HCT116 (cell line): ENCODE measurements at regions not wholly inside any gene's neighbourhood (a gene's known extent, or its start where the extent isn't known, plus 50 kb on each side); places are given as distances from the start of the nearest gene placed in this dataset.

Source experiments
- ATAC-seq: fragments of 200-7000 bp; cut with Tn5 transposase; 2 replicates; pipeline ENCODE4 v1.9.1; 2020; ENCODE audit warnings: mild to moderate bottlenecking, moderate library complexity
- BruUV-seq: library from RNA; stranded (reverse); fragments of 400-500 nt; replicated peaks from 2 replicates; lab custom pipeline; 2021; lab: Mats Ljungman, UMichigan
- CTCF ChIA-PET: fragments of 300-600 bp; sonication (Branson Sonifier 250); formaldehyde crosslinking; loops from one replicate; lab custom pipeline; 2021; ENCODE audit warnings: antibody characterized with exemption; lab: Charles Lee
- POLR2A ChIA-PET: fragments of 300-600, 350-600 bp; sonication (Branson Sonifier 250); formaldehyde crosslinking; loops from one replicate; lab custom pipeline; 2021; ENCODE audit warnings: antibody characterized with exemption; lab: Charles Lee
- RAD21 ChIA-PET, 2 experiments: fragments of 300-600 bp; sonication (Branson Sonifier 250); formaldehyde crosslinking; loops; one replicate each; lab custom pipeline; 2023; ENCODE audit warnings: low total read pairs in 2 of 2; ENCODE audit not compliant: uncharacterized antibody in 2 of 2, unreplicated experiment in 2 of 2, low non-redundant PET in 1 of 2; lab: Charles Lee
- DNase-seq: peaks from one replicate; pipeline ENCODE4 v3.0.0-alpha.2; 2010; ENCODE audit warnings: low read depth, low spot score
- H2AFZ ChIP-seq: fragments of 200-600 bp; shearing (Covaris generic), sonication (generic); 2 replicates; pipeline ENCODE4 v1.6.1; 2017; ENCODE audit warnings: low read depth, mixed run types, mixed read lengths, antibody characterized with exemption, low read length; ENCODE audit not compliant: poor library complexity, severe bottlenecking
- H3K27ac ChIP-seq: 2 replicates; pipeline ENCODE4 v1.5.1; 2012; ENCODE audit warnings: low read depth, low read length
- H3K27me3 ChIP-seq: fragments of 200-600 bp; sonication (generic); 2 replicates; pipeline ENCODE4 v1.6.1; 2016; ENCODE audit warnings: mixed run types, low read length, mixed read lengths; ENCODE audit not compliant: insufficient read depth
- H3K36me3 ChIP-seq, 2 experiments: fragments of 200-500 bp in 1 of 2; fragments of 200-600 bp in 1 of 2; sonication (Bioruptor generic) in 1 of 2; sonication (generic) in 1 of 2; 2 replicates each; pipeline versions ENCODE4 v1.5.1 to v1.6.1; 2014 to 2016; ENCODE audit warnings: low read length in 2 of 2, inconsistent platforms in 1 of 2, mixed read lengths in 1 of 2, mixed run types in 1 of 2; ENCODE audit not compliant: insufficient read depth in 2 of 2, control insufficient read depth in 1 of 2
- H3K4me1 ChIP-seq, 2 experiments: fragments of 200-600 bp in 1 of 2; sonication (generic) in 1 of 2; 2 replicates each; pipeline versions ENCODE4 v1.5.1 to v1.6.1; 2012 to 2017; ENCODE audit warnings: low read length in 2 of 2, inconsistent platforms in 1 of 2, mild to moderate bottlenecking in 1 of 2, mixed read lengths in 1 of 2, mixed run types in 1 of 2, moderate library complexity in 1 of 2; ENCODE audit not compliant: insufficient read depth in 2 of 2, control insufficient read depth in 1 of 2
- H3K4me2 ChIP-seq: fragments of 200-600 bp; sonication (generic); 2 replicates; pipeline ENCODE4 v1.6.1; 2017; ENCODE audit warnings: mixed run types, low read length, mixed read lengths
- H3K4me3 ChIP-seq, 2 experiments: fragments of 200-600 bp in 1 of 2; sonication (generic) in 1 of 2; replicated peaks in 1 of 2; 2 replicates each; pipeline ENCODE4 v1.5.1; 2011 to 2016; ENCODE audit warnings: low read length in 2 of 2, control low read depth in 1 of 2, low read depth in 1 of 2, mild to moderate bottlenecking in 1 of 2, mixed read lengths in 1 of 2, mixed run types in 1 of 2
- H3K79me2 ChIP-seq: fragments of 200-600 bp; sonication (generic); 2 replicates; pipeline ENCODE4 v1.6.1; 2017; ENCODE audit warnings: mild to moderate bottlenecking, mixed run types, low read length, moderate library complexity, mixed read lengths; ENCODE audit not compliant: insufficient read depth
- H3K9ac ChIP-seq: fragments of 200-600 bp; sonication (generic); 2 replicates; pipeline ENCODE4 v1.6.1; 2016; ENCODE audit warnings: low read length, mixed read lengths
- H3K9me2 ChIP-seq: fragments of 200-600 bp; sonication (generic), shearing (Covaris generic); 2 replicates; pipeline ENCODE4 v1.6.1; 2017; ENCODE audit warnings: mixed run types, mild to moderate bottlenecking, moderate library complexity; ENCODE audit not compliant: insufficient read depth
- H3K9me3 ChIP-seq, 2 experiments: fragments of 200-500 bp in 1 of 2; fragments of 200-600 bp in 1 of 2; sonication (Bioruptor generic) in 1 of 2; sonication (generic) in 1 of 2; 2 replicates each; pipeline ENCODE4 v1.6.1; 2014 to 2017; ENCODE audit warnings: low read length in 2 of 2, mixed read lengths in 2 of 2, inconsistent platforms in 1 of 2, low read depth in 1 of 2, mild to moderate bottlenecking in 1 of 2, mixed run types in 1 of 2, moderate library complexity in 1 of 2; ENCODE audit not compliant: control insufficient read depth in 1 of 2, insufficient read depth in 1 of 2
- H4K20me1 ChIP-seq: fragments of 200-600 bp; sonication (generic), shearing (Covaris generic); 2 replicates; pipeline ENCODE4 v1.6.1; 2017; ENCODE audit warnings: mixed run types, mild to moderate bottlenecking, moderate library complexity; ENCODE audit not compliant: insufficient read depth
- CEBPB ChIP-seq: IDR thresholded peaks from 2 replicates; pipeline ENCODE4 v1.6.1; 2012; ENCODE audit warnings: low read depth
- EGR1 ChIP-seq: IDR thresholded peaks from 2 replicates; pipeline ENCODE4 v1.6.1; 2012; ENCODE audit warnings: low read depth
- EZH2 ChIP-seq: fragments of 200-600 bp; sonication (generic); IDR thresholded peaks from 2 replicates; pipeline ENCODE4 v1.6.1; 2017; ENCODE audit warnings: antibody characterized with exemption, mixed run types
- FOSL1 ChIP-seq: IDR thresholded peaks from 2 replicates; pipeline ENCODE4 v1.6.1; 2012; ENCODE audit warnings: low read depth
- POLR2A ChIP-seq: IDR thresholded peaks from 2 replicates; pipeline ENCODE4 v1.7.0; 2011; ENCODE audit warnings: borderline replicate concordance; ENCODE audit not compliant: insufficient read depth, insufficient read length; ENCODE audit errors: extremely low read depth
- RAD21 ChIP-seq: IDR thresholded peaks from 2 replicates; pipeline ENCODE4 v1.6.1; 2012; ENCODE audit warnings: low read depth, mild to moderate bottlenecking
- SIN3A ChIP-seq: IDR thresholded peaks from 2 replicates; pipeline ENCODE4 v1.6.1; 2012; ENCODE audit warnings: low read depth
- SP1 ChIP-seq: IDR thresholded peaks from 2 replicates; pipeline ENCODE4 v1.6.1; 2012; ENCODE audit warnings: low read depth
- ZNF274 ChIP-seq: fragments of 200-500 bp; sonication (Bioruptor generic); IDR thresholded peaks from 2 replicates; pipeline ENCODE4 v1.6.1; 2014; ENCODE audit warnings: mild to moderate bottlenecking, low read depth, low read length, inconsistent platforms
- intact Hi-C: fragments of 100-400 bp; cut with micrococcal nuclease; formaldehyde crosslinking; loops from 2 replicates; pipeline ENCODE4 v1.10.0; 2022
- TF ChIP-seq, protein P1 (sequence below): IDR thresholded peaks from 2 replicates; pipeline ENCODE4 v1.6.1; 2012; ENCODE audit warnings: low read depth
- TF ChIP-seq, protein P2 (sequence below): IDR thresholded peaks from 2 replicates; pipeline ENCODE4 v1.6.1; 2012
- TF ChIP-seq, protein P3 (sequence below), 3 experiments: fragments of 200-600 bp in 1 of 3; sonication (generic) in 1 of 3; IDR thresholded peaks in 2 of 3; conservative IDR thresholded peaks in 1 of 3; 2 replicates each; pipeline ENCODE4 v1.5.1; 2012 to 2017; ENCODE audit warnings: low read depth in 2 of 3, low read length in 2 of 3, antibody characterized with exemption in 1 of 3, borderline replicate concordance in 1 of 3, control low read depth in 1 of 3, mild to moderate bottlenecking in 1 of 3, mixed read lengths in 1 of 3, mixed run types in 1 of 3, moderate library complexity in 1 of 3; ENCODE audit not compliant: insufficient read depth in 1 of 3

DNA sequence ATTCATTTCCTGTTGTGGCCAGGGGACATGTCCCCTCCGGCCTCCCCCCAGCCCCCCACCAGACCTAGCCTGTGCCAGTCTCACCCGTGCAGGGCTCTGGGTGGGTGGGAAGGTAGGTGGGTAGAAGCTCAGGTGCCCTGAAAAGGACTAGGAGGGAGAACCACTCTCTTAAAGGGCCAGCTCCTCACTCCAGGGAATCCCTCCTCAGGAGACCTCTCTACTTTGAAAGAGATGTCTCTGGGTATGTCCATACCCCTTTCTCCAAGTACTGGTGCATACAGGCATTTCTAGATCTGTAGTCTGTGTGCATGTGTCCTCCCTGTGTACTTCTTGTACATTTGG is 60.8 kb upstream of the EPB41L1 start:
- Histone ChIP-seq H3K79me2 (no peaks in the 10 kb centered on the region), H4K20me1 (no peaks in the 10 kb centered on the region), H3K36me3 (no peaks in the 10 kb centered on the region), H3K4me1 (peaks cover 40 to 76% of the 10 kb centered on the region in 2 experiments), H3K4me2 (peak overlapping the region; percentile 100), H3K9me3 (no peaks in the 10 kb centered on the region), H3K9ac (peak overlapping the region; percentile 75), H3K27ac (peak overlapping the region; percentile 68), H3K9me2 (no peaks in the 10 kb centered on the region), H2AFZ (peak overlapping the region; percentile 40), H3K27me3 (no peaks in the 10 kb centered on the region), H3K4me3 (peak overlapping the region; percentile 82 to 87)
- ChIA-PET RAD21 (interaction anchor here in 1 of 2 experiments (1.3 kb wide), 1 partner anchor 45 kb away, joined by 5 read pairs; no protein-coding TSS in a partner anchor), CTCF (interaction anchor here (0.9 kb wide), 1 partner anchor 45 kb away, joined by 4 read pairs; no protein-coding TSS in a partner anchor), POLR2A (no interaction called here)
- intact Hi-C loops = no loop called here
- BruUV-seq = no TSS peak
- DNase-seq = no peak
- TF ChIP-seq EZH2 (no peak), SP1 (no peak), SIN3A (no peak; the same call in 1 of the 2 replicates), ZNF274 (no peak), CEBPB (no peak), POLR2A (no peak), EGR1 (no peak), FOSL1 (no peak), RAD21 (no peak)
- TF ChIP-seq, protein P1, sequence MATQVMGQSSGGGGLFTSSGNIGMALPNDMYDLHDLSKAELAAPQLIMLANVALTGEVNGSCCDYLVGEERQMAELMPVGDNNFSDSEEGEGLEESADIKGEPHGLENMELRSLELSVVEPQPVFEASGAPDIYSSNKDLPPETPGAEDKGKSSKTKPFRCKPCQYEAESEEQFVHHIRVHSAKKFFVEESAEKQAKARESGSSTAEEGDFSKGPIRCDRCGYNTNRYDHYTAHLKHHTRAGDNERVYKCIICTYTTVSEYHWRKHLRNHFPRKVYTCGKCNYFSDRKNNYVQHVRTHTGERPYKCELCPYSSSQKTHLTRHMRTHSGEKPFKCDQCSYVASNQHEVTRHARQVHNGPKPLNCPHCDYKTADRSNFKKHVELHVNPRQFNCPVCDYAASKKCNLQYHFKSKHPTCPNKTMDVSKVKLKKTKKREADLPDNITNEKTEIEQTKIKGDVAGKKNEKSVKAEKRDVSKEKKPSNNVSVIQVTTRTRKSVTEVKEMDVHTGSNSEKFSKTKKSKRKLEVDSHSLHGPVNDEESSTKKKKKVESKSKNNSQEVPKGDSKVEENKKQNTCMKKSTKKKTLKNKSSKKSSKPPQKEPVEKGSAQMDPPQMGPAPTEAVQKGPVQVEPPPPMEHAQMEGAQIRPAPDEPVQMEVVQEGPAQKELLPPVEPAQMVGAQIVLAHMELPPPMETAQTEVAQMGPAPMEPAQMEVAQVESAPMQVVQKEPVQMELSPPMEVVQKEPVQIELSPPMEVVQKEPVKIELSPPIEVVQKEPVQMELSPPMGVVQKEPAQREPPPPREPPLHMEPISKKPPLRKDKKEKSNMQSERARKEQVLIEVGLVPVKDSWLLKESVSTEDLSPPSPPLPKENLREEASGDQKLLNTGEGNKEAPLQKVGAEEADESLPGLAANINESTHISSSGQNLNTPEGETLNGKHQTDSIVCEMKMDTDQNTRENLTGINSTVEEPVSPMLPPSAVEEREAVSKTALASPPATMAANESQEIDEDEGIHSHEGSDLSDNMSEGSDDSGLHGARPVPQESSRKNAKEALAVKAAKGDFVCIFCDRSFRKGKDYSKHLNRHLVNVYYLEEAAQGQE = no peak
- TF ChIP-seq, protein P2, sequence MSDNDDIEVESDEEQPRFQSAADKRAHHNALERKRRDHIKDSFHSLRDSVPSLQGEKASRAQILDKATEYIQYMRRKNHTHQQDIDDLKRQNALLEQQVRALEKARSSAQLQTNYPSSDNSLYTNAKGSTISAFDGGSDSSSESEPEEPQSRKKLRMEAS = no peak
- TF ChIP-seq, protein P3, sequence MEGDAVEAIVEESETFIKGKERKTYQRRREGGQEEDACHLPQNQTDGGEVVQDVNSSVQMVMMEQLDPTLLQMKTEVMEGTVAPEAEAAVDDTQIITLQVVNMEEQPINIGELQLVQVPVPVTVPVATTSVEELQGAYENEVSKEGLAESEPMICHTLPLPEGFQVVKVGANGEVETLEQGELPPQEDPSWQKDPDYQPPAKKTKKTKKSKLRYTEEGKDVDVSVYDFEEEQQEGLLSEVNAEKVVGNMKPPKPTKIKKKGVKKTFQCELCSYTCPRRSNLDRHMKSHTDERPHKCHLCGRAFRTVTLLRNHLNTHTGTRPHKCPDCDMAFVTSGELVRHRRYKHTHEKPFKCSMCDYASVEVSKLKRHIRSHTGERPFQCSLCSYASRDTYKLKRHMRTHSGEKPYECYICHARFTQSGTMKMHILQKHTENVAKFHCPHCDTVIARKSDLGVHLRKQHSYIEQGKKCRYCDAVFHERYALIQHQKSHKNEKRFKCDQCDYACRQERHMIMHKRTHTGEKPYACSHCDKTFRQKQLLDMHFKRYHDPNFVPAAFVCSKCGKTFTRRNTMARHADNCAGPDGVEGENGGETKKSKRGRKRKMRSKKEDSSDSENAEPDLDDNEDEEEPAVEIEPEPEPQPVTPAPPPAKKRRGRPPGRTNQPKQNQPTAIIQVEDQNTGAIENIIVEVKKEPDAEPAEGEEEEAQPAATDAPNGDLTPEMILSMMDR (IDR thresholded peaks at IDR 0.05 in 2 of 3, conservative IDR thresholded peaks at IDR 0.05 in 1 of 3; ENCODE audit: borderline replicate concordance in 1 of 3, insufficient read depth in 1 of 3, low read depth in 2 of 3, low read length in 2 of 3) = no peak
- ATAC-seq = peak; percentile 59
